ENCODE measurements at regions not wholly inside any gene's neighbourhood (a gene's known extent, or its start where the extent isn't known, plus 50 kb on each side); places are given as distances from the start of the nearest gene placed in this dataset.
"Not testable (repeated sequence)": the region's sequence is repeated elsewhere in the genome, so short reads cannot be mapped to it uniquely, and the experiment has no call there.

GRCh38 chr2:138381373-138381772 lies 120.2 kb upstream of the SPOPL start:
- intact Hi-C loops (cut with DNase I; ENCODE audit: low total_unique reads): no loop called here
- TF ChIP-seq, protein P1, sequence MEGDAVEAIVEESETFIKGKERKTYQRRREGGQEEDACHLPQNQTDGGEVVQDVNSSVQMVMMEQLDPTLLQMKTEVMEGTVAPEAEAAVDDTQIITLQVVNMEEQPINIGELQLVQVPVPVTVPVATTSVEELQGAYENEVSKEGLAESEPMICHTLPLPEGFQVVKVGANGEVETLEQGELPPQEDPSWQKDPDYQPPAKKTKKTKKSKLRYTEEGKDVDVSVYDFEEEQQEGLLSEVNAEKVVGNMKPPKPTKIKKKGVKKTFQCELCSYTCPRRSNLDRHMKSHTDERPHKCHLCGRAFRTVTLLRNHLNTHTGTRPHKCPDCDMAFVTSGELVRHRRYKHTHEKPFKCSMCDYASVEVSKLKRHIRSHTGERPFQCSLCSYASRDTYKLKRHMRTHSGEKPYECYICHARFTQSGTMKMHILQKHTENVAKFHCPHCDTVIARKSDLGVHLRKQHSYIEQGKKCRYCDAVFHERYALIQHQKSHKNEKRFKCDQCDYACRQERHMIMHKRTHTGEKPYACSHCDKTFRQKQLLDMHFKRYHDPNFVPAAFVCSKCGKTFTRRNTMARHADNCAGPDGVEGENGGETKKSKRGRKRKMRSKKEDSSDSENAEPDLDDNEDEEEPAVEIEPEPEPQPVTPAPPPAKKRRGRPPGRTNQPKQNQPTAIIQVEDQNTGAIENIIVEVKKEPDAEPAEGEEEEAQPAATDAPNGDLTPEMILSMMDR (IDR thresholded peaks at IDR 0.05): no peak
- TF ChIP-seq POLR2A (IDR thresholded peaks at IDR 0.05): no peak
- Histone ChIP-seq H3K36me3 (no peaks in the 10 kb centered on the region), H3K9me3 (no peaks in the 10 kb centered on the region), H3K4me3 (no peak overlapping the region), H3K27ac (no peak overlapping the region), H3K27me3 (no peaks in the 10 kb centered on the region), H3K4me1 (no peaks in the 10 kb centered on the region)
- no peak for DNase-seq

DNA sequence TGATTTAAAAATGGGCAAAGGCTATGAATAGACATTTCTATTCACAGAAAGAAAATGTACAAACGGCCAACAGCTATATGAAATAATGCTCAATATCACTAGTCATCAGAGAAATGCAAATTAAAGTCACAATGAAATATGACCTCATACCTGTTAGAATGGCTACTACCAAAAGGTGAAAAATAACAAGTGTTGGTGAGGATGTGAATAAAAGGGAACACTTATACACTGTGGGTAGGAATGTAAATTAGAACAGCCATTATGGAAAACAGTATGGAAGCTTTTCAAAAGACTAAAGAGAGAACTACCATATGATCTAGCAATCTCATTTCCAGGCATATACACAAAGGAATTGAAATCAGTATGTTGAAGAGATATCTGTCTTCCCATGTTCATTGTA lies 118.9 kb upstream of the SPOPL start:
- Histone ChIP-seq H3K9me3 (no peaks in the 10 kb centered on the region), H3K27me3 (no peaks in the 10 kb centered on the region), H3K27ac (no peak overlapping the region), H3K4me3 (no peak overlapping the region), H3K36me3 (no peaks in the 10 kb centered on the region), H3K4me1 (no peaks in the 10 kb centered on the region)
- TF ChIP-seq, protein P1 (IDR thresholded peaks at IDR 0.05): no peak
- no peak for TF ChIP-seq POLR2A (IDR thresholded peaks at IDR 0.05)
- intact Hi-C loops (cut with DNase I; ENCODE audit: low total_unique reads): no loop called here
- no peak for DNase-seq

DNA sequence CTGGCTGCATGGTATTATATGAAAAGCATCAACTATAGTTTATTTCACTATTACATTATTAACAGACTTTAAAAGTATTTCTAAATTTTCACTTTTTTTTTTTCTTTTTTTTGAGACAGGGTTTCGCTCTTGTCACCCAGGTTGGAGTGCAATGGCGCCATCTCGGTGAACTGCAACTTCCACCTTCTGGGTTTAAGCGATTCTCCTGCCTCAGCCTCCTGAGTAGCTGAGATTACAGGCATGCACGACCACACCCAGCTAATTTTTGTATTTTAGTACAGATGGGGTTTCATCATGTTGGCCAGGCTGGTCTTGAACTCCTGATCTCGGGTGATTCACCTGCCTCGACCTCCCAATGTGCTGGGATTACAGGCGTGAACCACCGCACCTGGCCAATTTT lies 115.4 kb upstream of the SPOPL start:
- H3K27me3 ChIP-seq; H3K9me3 ChIP-seq; H3K4me1 ChIP-seq; intact Hi-C loops (cut with DNase I; ENCODE audit: low total_unique reads); DNase-seq; H3K36me3 ChIP-seq; H3K27ac ChIP-seq; H3K4me3 ChIP-seq: not testable (repeated sequence)

GRCh38 chr2:138389063-138389462 lies 112.5 kb upstream of the SPOPL start:
- Histone ChIP-seq H3K36me3 (no peaks in the 10 kb centered on the region), H3K4me1 (no peaks in the 10 kb centered on the region), H3K27me3 (no peaks in the 10 kb centered on the region), H3K27ac (no peak overlapping the region), H3K4me3 (no peak overlapping the region), H3K9me3 (no peaks in the 10 kb centered on the region)
- intact Hi-C loops (cut with DNase I; ENCODE audit: low total_unique reads): no loop called here
- no peak for TF ChIP-seq POLR2A (IDR thresholded peaks at IDR 0.05)
- TF ChIP-seq, protein P1 (IDR thresholded peaks at IDR 0.05): no peak
- DNase-seq: no peak

GRCh38 chr2:138390316-138390945 lies 111.1 kb upstream of the SPOPL start:
- Histone ChIP-seq H3K9me3 (no peaks in the 10 kb centered on the region), H3K4me1 (no peaks in the 10 kb centered on the region), H3K27ac (no peak overlapping the region), H3K4me3 (no peak overlapping the region), H3K27me3 (no peaks in the 10 kb centered on the region), H3K36me3 (no peaks in the 10 kb centered on the region)
- no peak for DNase-seq
- TF ChIP-seq POLR2A (IDR thresholded peaks at IDR 0.05): no peak
- TF ChIP-seq, protein P1 (IDR thresholded peaks at IDR 0.05): no peak
- intact Hi-C loops (cut with DNase I; ENCODE audit: low total_unique reads): no loop called here

DNA sequence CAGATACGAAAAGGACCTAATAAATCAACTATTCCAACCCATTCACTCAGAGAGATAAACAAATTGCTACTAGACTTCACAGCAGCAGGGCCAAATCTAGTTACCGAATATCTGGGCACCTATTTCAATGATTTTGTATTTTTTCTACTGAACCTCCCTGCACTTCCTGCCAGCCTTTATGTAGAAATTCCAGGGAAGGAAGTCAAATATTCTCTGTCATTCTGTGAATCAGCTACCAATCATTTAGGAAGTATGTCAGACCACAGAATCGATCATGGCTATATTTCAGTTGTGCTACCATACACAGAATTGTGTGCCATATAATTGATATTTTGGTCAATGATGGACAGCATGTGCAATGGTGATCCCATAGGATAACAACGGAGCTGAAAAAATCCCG lies 109.6 kb upstream of the SPOPL start:
- no peak for TF ChIP-seq POLR2A (IDR thresholded peaks at IDR 0.05)
- TF ChIP-seq, protein P1 (IDR thresholded peaks at IDR 0.05): no peak
- H3K27ac ChIP-seq: no peak overlapping the region
- no peaks in the 10 kb centered on the region for H3K4me1 ChIP-seq
- no peak for DNase-seq
- H3K9me3 ChIP-seq: no peaks in the 10 kb centered on the region
- intact Hi-C loops (cut with DNase I; ENCODE audit: low total_unique reads): no loop called here
- H3K36me3 ChIP-seq: no peaks in the 10 kb centered on the region
- no peaks in the 10 kb centered on the region for H3K27me3 ChIP-seq
- H3K4me3 ChIP-seq: no peak overlapping the region

All from uterus (tissue), 3 donors.